PC-3 (cell line): ENCODE measurements at regions not wholly inside any gene's neighbourhood (a gene's known extent, or its start where the extent isn't known, plus 50 kb on each side); places are given as distances from the start of the nearest gene placed in this dataset.

Source experiments
- ATAC-seq: fragments of 200-7000 bp; cut with Tn5 transposase; 2 replicates; pipeline ENCODE4 v1.9.1; 2020; ENCODE audit warnings: mild to moderate bottlenecking, moderate library complexity
- BruUV-seq: library from RNA; stranded (reverse); fragments of 400-500 nt; replicated peaks from 2 replicates; lab custom pipeline; 2021; lab: Mats Ljungman, UMichigan
- CTCF ChIA-PET: fragments of 300-600 bp; sonication (Branson Sonifier 250); formaldehyde crosslinking; loops from one replicate; lab custom pipeline; 2022; ENCODE audit warnings: antibody characterized with exemption; lab: Charles Lee
- POLR2A ChIA-PET: fragments of 300-600 bp; sonication (Branson Sonifier 250); formaldehyde crosslinking; loops from one replicate; lab custom pipeline; 2022; ENCODE audit warnings: antibody characterized with exemption; ENCODE audit not compliant: unreplicated experiment; lab: Charles Lee
- DNase-seq: peaks from one replicate; pipeline ENCODE4 v3.0.0-alpha.2; 2015
- H2AFZ ChIP-seq: fragments of 300-600 bp; sonication (generic); 2 replicates; pipeline ENCODE4 v1.6.0; 2016; ENCODE audit warnings: antibody characterized with exemption, low read length
- H3F3A ChIP-seq: fragments of 300-600 bp; sonication (generic); one replicate; pipeline ENCODE4 v1.6.0; 2017; ENCODE audit warnings: antibody characterized with exemption, low read length, control low read depth, mild to moderate bottlenecking; ENCODE audit not compliant: unreplicated experiment
- H3K27ac ChIP-seq: fragments of 300-600 bp; sonication (generic); 2 replicates; pipeline ENCODE4 v1.5.1; 2016; ENCODE audit warnings: mild to moderate bottlenecking, low read length
- H3K27me3 ChIP-seq: fragments of 300-600 bp; sonication (generic); 2 replicates; pipeline ENCODE4 v1.6.1; 2016; ENCODE audit warnings: low read length, mixed read lengths
- H3K36me3 ChIP-seq: fragments of 300-600 bp; sonication (generic); 2 replicates; pipeline ENCODE4 v1.6.1; 2016; ENCODE audit warnings: low read depth, mixed run types, low read length, mixed read lengths
- H3K4me1 ChIP-seq: fragments of 300-600 bp; sonication (generic); 2 replicates; pipeline ENCODE4 v1.5.1; 2016; ENCODE audit warnings: low read length; ENCODE audit not compliant: insufficient read depth
- H3K4me2 ChIP-seq: fragments of 300-600 bp; sonication (generic); 2 replicates; pipeline ENCODE4 v1.6.0; 2016; ENCODE audit warnings: low read length
- H3K4me3 ChIP-seq: fragments of 300-600 bp; sonication (generic); 2 replicates; pipeline ENCODE4 v1.5.1; 2016; ENCODE audit warnings: mild to moderate bottlenecking, low read length, mixed read lengths
- H3K79me2 ChIP-seq: fragments of 300-600 bp; sonication (generic); 2 replicates; pipeline ENCODE4 v1.6.1; 2017; ENCODE audit warnings: low read length, mixed read lengths
- H3K9ac ChIP-seq: fragments of 300-600 bp; sonication (generic); 2 replicates; pipeline ENCODE4 v1.6.0; 2016; ENCODE audit warnings: mild to moderate bottlenecking, low read length
- H3K9me2 ChIP-seq: fragments of 300-600 bp; sonication (generic); replicated peaks from 2 replicates; pipeline ENCODE4 v1.6.1; 2016; ENCODE audit warnings: mixed run types, low read length, mixed read lengths
- H3K9me3 ChIP-seq: fragments of 300-600 bp; sonication (generic); 2 replicates; pipeline ENCODE4 v1.6.1; 2016; ENCODE audit warnings: low read length, mixed read lengths
- H4K20me1 ChIP-seq: fragments of 300-600 bp; sonication (generic); 2 replicates; pipeline ENCODE4 v1.6.1; 2016; ENCODE audit warnings: low read length, mixed read lengths
- EZH2 ChIP-seq: fragments of 300-600 bp; sonication (generic); IDR thresholded peaks from one replicate; pipeline ENCODE4 v1.6.1; 2017; ENCODE audit warnings: antibody characterized with exemption, mild to moderate bottlenecking, low read length; ENCODE audit not compliant: unreplicated experiment
- EZH2phosphoT487 ChIP-seq: fragments of 300-600 bp; sonication (generic); IDR thresholded peaks from 2 replicates; pipeline ENCODE4 v1.6.1; 2018; ENCODE audit warnings: mild to moderate bottlenecking, antibody characterized with exemption, low read length, borderline replicate concordance
- intact Hi-C: fragments of 100-400 bp; cut with micrococcal nuclease; formaldehyde crosslinking; loops from 2 replicates; pipeline ENCODE4 v1.9.0; 2023
- TF ChIP-seq, protein P1 (sequence below): fragments of 300-600 bp; sonication (generic); conservative IDR thresholded peaks from 2 replicates; pipeline ENCODE4 v1.5.1; 2017; ENCODE audit warnings: antibody characterized with exemption, low read depth, mild to moderate bottlenecking, low read length

DNA sequence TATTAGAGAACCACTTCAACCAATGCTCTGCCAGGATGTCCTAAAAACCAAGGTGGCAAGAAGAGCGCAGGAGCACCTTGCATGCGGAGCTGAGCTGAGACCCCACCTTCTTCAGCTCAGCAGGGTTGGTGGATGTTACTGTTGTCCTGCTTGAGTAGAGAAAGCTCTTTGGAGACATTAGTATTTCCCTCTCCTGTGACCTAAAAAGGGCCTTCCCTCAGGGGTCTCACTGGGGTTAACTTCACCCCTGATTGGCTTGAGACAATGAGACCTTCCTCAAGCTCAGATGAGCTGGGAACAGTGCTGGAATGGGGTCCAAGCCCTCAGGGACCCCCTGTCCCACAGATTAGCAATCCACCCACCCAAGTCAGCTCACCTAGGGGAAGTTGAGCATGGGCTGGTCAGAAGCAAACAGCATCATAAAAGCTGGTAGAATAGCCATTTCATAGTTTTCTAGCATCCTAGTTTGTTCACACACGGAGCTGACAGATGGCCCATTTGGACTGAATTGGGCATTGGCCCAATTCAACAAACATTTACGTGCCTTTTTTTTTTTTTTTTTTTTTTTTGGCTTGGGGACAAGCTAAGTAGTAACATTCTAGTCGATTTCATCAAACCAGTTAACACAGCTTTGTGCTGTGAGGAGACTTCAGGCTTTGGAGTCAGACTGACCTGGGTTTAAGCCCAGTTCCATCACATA lies 100.6 kb upstream of the HABP2 start:
- Histone ChIP-seq H3F3A (no peaks in the 10 kb centered on the region), H3K9me2 (no peaks in the 10 kb centered on the region), H4K20me1 (no peaks in the 10 kb centered on the region), H3K79me2 (no peaks in the 10 kb centered on the region), H3K4me1 (peaks cover 4% of the 10 kb centered on the region; the same call in 1 of the 2 replicates), H3K36me3 (no peaks in the 10 kb centered on the region), H3K9me3 (no peaks in the 10 kb centered on the region), H3K4me3 (no peak overlapping the region), H3K27ac (no peak overlapping the region), H3K9ac (no peak overlapping the region), H2AFZ (no peak overlapping the region), H3K27me3 (no peaks in the 10 kb centered on the region), H3K4me2 (no peak overlapping the region)
- no TSS peak for BruUV-seq
- ATAC-seq = no peak
- POLR2A ChIA-PET = no interaction called here
- intact Hi-C loops = loop anchor here (5.0 kb wide), 1 partner anchor 235 kb away; no protein-coding TSS in a partner anchor
- CTCF ChIA-PET = no interaction called here
- TF ChIP-seq, protein P1, sequence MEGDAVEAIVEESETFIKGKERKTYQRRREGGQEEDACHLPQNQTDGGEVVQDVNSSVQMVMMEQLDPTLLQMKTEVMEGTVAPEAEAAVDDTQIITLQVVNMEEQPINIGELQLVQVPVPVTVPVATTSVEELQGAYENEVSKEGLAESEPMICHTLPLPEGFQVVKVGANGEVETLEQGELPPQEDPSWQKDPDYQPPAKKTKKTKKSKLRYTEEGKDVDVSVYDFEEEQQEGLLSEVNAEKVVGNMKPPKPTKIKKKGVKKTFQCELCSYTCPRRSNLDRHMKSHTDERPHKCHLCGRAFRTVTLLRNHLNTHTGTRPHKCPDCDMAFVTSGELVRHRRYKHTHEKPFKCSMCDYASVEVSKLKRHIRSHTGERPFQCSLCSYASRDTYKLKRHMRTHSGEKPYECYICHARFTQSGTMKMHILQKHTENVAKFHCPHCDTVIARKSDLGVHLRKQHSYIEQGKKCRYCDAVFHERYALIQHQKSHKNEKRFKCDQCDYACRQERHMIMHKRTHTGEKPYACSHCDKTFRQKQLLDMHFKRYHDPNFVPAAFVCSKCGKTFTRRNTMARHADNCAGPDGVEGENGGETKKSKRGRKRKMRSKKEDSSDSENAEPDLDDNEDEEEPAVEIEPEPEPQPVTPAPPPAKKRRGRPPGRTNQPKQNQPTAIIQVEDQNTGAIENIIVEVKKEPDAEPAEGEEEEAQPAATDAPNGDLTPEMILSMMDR = no peak
- TF ChIP-seq EZH2 (no peak), EZH2phosphoT487 (no peak)
- no peak for DNase-seq

DNA sequence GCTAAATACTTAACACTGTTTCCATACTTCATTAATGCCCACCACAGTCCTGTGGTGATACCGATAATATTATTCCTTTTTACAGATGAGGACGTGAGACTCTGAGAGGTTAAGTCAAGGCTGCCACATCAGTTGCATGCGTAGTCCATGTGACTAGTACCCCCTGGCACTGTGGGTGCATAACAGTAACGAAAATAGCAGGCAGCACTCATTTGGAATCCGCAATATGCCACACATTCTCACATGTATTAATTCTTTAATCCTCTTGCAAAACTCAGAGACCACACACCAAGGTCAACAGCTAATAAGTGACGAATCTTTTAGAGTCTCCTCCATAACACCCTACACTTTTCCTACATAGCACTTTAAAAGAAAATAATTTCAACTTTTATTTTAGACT lies 99.5 kb upstream of the HABP2 start:
- POLR2A ChIA-PET = no interaction called here
- no peak for TF ChIP-seq EZH2phosphoT487
- no peak for TF ChIP-seq EZH2
- TF ChIP-seq, protein P1 = no peak
- H3K4me2 ChIP-seq = no peak overlapping the region
- H3K9me2 ChIP-seq = no peaks in the 10 kb centered on the region
- peaks cover 4% of the 10 kb centered on the region; the same call in 1 of the 2 replicates for H3K4me1 ChIP-seq
- no peaks in the 10 kb centered on the region for H3F3A ChIP-seq
- no peak overlapping the region for H3K4me3 ChIP-seq
- no peak overlapping the region for H2AFZ ChIP-seq
- no peaks in the 10 kb centered on the region for H3K27me3 ChIP-seq
- no peaks in the 10 kb centered on the region for H3K9me3 ChIP-seq
- intact Hi-C loops = loop anchor here (5.0 kb wide), 1 partner anchor 236 kb away; no protein-coding TSS in a partner anchor
- CTCF ChIA-PET = no interaction called here
- H4K20me1 ChIP-seq = no peaks in the 10 kb centered on the region
- no peak overlapping the region for H3K9ac ChIP-seq
- no peak for ATAC-seq
- H3K79me2 ChIP-seq = no peaks in the 10 kb centered on the region
- no peaks in the 10 kb centered on the region for H3K36me3 ChIP-seq
- no peak overlapping the region for H3K27ac ChIP-seq
- BruUV-seq = no TSS peak
- DNase-seq = no peak
